IPS-NIHi7 (cell line): ENCODE measurements at regions not wholly inside any gene's neighbourhood (a gene's known extent, or its start where the extent isn't known, plus 50 kb on each side); places are given as distances from the start of the nearest gene placed in this dataset.

Source experiments
- DNase-seq: peaks from one replicate; pipeline ENCODE4 v3.0.0; 2012; ENCODE audit warnings: mixed read lengths; ENCODE audit errors: extremely low spot score

DNA sequence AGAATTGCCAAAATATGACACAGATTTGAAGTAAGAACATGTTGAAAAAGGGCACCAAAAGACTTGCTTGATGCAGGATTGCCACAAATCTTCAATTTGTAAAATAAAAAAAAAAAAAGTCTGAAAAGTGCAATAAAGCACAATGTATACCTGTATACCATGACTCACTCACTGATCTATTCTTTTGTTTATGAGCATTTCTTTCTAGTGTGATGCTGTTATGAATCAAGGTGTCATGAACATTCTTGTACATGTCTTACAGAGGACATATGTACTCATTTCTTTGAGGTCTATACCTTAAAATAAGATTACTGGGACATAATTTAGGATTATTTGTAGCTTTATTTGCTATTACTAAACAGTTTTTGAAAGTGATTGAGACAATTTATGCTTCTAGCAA is 464.9 kb upstream of the RBMS3 start:
- no peak for DNase-seq

DNA sequence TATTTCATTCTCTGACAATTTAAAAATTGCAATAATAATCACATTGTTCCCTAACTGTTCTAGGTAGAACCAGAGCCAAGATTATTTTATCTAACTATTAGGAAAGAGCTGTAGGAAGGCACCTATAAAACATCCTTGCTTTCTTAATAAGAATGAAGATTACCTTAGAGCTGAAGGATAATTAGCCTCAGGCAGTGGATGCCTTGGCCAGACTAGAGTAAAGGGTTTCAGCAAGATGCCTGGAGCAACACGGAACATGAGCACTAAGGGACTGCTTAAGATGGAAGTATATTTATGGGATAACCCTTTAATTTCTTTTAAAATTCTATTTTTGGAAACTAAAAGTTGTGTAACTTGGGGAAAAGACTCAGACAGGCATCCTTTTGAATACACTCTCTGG is 456.6 kb upstream of the RBMS3 start:
- no peak for DNase-seq

DNA sequence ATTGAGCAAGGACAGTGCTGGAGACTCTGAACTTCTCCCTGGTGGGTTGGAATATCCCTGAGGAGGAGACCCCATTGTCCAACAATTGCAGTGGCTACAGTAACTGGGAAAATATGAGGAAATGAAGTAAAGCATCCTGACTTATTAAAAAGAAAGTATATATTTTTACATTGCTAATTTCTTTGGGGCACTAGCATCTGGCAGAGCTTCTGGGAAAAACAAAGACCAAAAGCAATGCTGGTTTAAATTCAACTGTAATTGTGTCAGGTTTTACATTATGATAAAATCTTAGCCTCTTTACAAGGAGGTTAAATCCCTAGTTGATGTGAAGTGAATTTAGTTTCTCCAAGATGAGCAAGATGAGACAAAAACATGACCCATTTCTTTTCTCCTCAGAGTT is 454.0 kb upstream of the RBMS3 start:
- no peak for DNase-seq

DNA sequence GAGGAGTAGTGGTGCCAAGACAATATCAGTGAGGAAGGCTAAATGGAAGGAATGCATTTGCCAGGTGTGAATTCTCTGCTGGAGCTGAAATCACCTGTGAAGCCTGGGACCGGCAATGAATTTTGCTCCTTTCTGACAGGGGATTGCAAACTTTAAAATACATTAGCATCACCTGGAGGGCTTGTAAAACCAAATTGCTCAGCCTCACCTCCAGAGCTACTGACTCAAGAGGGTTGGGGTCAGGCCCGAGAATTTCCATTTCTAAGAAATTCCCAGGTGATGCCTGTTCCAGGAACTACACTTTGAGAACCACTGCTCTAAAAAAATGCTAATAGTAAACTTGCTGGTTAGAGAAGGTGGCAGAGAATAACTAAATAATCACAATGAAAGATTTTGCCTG is 445.6 kb upstream of the RBMS3 start:
- DNase-seq = no peak

DNA sequence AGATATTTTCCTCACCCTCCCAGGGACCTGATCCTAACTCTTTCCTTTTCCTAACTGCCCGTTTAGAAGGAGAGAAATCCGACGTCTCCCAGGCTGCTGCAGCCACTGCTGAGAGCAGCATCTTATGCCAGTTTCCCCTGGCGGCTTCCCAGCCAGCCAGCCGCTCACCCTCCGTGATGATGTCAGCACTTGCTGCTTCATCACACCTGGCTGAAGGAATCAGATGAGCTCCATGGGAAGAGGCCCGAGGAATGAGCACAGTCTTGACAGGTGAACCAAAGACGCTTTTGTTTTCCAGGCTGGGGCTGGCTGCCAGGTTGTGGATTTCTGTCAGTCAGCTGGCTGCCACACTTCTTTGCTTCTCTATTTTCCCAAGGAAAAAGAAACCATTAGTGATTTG is 445.1 kb upstream of the RBMS3 start:
- DNase-seq = peak; percentile 46

DNA sequence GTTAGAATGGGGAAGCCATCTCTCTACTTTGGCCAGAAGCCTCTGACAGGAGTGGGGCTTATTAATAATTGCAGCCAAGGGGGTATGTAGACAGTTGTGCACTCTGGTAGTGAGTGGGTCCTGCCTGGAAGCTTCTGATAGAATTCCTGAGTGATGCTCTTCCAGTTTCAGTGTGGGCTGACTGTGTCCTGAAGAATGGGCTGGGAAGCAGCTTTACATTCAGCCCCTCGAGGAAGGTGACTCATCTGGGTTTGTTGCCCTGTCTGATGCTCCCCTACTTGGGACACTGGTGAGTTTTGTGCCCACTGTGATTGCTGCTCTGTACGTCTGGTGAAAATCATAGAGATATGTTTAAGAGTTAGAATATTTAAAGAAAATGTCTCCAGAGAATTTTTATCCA is 444.7 kb upstream of the RBMS3 start:
- DNase-seq = no peak

DNA sequence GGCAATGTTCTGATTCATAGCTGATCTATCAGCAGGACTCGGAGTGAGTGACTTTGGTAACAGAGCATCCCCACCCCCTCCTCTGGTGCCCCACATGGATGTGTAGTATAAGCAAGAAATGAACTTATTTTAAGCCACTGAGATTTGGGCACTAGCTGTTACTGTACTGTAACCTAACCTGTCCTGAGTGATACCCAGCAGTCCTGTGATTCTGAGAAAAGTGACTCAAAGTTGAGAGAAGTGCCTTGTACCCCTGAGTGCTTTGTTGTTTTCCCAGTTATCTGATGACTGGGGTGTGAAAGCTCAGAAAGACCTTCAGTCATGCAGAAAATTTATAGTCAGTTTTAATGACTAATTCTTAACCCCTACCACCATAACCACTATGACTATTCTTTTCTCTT is 439.9 kb upstream of the RBMS3 start:
- no peak for DNase-seq

DNA sequence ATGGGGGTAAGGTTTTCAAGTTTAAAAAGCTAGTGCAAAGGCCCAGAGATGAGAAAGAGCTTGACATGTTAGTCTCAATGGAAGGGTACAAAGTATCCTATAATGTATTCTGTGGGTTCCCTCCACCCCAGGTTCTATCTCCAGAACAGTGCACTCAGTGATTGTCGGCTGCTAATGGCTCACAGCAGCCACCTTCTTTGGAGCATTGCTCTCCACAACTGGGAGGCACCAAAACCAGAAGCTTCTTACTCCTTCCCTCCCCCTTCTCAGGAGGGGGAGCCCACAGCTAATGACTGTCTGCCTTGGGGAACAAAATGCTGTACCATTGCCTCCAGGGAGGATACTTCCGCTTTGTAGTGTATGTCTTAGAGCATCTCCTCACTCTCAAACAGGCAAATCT is 439.4 kb upstream of the RBMS3 start:
- no peak for DNase-seq

DNA sequence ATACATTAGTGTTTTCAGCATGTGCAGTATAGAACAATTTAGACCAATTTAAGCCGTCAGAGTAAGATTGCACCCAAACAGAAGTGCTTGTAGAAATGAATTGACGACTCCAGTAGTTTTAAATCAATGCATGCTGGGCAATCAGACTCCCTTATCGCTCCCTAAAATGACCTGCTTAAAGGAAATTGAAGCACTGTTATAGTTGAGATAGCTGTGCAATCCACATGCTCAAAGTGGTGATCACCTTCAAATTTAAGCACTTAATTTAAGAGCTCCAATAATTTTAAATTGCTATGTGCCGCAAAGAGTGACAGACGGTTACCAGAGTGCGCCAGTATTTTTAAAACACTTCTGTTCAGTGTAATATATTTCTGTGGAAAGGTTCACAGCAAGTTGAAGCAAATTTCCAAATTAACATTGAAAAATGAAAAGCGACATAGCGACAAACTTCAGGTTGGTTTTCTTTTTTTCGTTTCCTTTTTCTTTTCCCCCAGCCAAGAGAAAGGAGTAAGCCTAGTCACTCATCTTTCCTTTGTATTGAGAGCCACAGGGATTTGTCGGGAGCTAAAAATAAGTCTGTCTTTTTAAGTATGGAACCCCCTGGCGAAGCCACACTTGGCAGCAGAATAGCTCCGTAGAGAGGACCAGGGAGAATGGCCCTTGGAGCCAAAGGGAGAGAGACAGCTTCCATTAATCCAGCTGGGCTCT is 436.4 kb upstream of the RBMS3 start:
- DNase-seq = no peak

DNA sequence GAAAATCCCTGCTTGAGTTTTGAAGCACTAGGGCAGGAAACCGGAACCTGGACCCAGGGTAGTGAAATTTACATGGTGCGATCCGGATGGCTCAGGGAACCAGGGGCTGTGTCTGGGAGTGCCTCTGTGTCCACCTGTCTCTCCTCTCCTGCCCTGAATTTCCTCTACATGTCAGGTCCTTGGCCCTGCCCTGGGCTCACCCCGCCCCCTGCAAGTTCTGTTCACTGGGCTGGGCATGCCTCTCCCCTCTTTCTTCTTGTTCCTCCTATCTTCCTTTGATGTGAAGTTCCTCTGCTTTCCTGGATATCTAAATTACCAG is 435.9 kb upstream of the RBMS3 start:
- no peak for DNase-seq

DNA sequence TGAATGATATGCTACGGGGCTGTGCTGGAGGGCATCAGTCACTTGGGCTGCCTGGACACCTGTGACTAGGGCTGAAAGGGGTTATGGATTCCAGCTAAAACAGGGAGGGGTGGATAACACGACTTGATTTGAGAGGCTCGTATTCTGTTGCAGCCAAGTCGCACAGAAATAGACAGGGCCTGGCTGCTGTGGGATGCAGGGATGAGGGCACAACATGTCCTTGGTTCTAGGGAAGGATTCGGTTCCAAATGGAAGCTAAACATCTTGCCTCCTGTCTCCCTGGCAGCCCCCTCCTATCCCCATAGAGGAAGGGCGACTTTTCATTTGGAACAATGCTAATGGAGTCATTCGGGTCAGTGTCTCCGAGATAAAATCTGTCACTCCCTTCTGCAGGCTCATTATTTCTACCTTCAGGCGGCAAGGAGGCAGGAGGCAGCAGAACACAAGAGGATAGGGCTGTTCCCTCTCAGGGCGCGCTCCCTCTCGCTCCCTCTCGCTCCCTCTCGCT is 433.8 kb upstream of the RBMS3 start:
- DNase-seq = no peak

DNA sequence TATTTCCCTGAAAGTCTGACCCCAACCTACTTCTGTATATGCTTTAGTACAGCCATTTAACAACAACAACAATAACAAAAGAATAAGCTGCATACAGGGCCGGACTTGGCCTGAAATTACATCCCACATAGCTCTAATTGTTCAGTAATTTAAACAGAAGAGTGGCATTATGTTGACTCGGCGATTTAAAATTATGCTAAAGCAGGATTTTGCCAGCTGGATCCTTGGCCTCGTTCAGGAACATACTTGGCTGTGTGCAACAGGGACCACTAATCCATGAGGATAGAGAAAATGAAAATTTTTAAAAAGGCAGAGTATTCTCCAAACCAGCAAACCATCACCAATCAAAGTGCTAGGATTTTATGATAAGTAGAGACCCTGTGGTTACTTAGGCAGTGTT is 433.1 kb upstream of the RBMS3 start:
- DNase-seq = no peak

DNA sequence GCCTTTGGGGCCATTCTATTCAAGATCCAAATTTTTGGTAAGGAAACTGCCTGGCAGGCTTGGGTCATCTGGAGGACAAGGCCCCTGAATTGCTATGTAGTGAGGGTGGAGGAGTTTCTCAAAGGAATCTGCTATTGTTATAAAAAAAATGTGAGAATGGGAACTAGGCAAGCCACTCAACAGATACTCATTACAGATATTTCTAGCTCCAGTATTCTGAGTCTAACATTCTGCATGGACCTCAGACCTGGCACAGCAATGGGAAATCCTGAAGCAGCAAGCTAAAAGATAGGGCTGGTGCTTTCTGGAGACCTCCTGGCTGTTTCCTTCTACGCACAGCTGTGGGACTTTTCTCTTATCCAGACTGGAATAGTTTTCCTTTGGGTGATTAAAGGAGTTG is 430.7 kb upstream of the RBMS3 start:
- DNase-seq = no peak

DNA sequence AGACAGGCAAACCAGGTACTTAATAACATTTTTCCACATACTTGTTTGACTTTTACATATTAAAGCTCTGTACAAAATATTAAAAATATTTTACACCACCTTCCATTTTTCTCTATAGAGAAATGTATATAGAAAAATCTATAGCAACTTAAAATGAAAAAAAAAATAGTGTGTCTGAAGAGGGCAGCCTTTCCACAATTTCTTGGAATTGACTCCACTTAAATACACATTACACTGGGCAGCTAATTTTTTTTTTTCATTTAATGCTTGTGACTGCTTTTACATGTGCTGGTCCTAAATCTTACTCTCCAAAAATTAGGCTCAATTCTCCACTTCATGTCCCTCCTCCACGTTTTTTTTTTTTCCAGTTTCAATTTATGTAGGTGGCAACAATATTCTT is 427.0 kb upstream of the RBMS3 start:
- no peak for DNase-seq

DNA sequence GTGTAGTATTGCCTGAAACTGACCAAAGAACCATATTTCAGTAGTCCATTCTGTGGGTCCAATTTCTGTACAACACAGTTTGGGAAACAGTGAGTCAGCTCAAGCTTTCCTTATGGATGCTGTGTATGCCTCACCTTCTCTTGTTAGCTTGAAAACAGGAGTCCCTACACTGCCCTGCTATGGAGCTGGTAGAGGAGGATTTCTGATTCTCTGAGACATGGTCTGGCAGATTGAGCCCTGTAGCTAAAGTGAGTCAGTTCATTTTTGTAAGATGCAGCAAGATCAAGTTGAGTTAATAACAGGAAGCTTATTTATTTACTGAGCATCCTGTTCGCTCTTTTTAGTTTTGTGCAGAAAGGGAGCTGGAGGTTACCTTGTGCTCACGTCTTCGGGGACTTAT is 424.1 kb upstream of the RBMS3 start:
- DNase-seq = no peak

DNA sequence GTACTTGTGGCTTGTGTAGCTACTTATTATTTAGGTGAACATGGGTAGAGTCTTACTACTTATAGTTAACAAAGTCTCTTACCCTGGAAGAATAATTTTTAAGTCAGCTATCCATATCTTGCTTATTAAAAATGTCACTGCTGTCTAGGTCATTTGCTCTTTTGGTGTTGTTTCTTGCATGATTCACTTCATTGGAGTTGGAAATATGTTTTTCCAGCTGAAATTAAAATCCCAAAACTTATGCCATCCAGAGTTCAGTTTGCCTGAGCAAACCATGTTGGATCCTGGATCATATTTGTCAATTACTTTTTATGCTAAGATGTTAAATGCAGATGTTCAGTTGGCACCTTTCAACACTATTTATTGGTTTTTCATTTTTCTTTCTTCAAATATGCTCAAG is 421.0 kb upstream of the RBMS3 start:
- DNase-seq = no peak

DNA sequence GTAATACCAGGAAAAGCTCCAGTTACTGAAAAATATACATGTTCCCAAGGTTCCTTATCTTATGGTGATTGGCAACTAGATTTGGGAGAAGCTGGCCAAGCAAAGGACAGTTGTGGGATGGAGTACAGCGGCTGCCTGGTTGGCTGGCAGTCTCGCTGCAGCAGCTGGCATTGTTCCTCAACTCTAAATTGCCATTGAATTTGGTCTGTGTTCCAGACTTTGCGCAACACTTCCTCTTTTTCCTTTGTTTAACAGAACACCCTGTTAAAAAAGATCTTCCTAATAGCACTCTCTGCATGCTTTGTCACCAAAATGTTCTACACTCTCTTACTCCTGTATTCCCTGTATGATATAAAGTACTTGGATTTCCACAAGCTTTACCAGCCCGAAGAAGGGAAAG is 420.6 kb upstream of the RBMS3 start:
- DNase-seq = no peak

DNA sequence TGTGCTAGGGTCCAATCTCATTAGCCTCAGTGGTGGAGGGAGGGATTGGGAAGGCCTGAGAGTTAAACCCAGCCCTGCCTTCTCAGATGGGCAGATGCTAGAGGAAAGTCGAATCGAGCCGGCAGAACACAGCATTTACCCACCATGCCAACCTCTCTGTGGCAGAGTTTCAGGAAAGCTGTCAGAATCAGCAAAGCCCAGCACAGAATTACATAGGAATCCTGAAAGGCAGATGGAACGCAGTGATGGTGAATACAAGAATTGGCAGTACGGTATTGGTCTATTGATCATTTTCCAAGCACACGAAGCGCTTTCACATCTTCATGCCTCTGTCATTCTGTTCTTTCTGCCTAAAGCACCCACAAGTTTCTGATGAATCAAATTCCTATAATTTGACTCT is 417.7 kb upstream of the RBMS3 start:
- DNase-seq = no peak

DNA sequence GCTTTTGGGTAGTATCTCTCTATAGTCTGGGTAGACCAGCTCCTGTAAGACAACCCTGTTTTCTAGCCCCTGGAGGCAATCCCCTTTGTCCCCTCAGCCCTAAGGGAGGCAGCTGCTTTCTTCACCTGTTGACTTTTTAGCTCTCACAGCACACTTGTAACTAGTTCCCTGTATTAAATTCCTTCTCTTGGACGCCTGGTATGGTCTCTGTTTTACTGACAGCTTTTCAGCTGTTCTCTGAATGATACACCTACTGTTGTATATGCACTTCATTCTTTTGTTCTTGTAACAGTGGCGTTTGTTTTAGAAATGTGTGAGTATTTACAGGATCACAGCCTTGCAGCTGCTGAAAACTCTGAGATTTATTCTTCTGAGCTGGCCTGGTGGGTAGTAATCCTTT is 413.0 kb upstream of the RBMS3 start:
- no peak for DNase-seq

DNA sequence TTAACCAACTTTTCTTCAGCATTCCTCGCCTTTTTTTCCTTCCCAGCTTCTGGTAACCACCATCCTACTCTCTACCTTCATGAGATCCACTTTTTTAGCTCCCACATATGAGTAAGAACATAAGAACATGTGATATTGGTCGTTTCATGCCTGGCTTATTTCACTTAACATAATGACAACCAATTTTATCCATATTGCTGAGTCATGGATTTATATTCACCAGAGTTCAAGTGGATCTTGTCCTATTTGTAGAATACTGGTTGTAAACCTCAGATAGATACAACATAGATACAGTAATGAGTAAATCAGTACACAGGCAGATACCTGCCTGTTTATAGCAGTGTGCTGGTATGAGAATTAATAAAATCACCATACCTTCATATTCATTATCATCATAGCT is 412.0 kb upstream of the RBMS3 start:
- no peak for DNase-seq

DNA sequence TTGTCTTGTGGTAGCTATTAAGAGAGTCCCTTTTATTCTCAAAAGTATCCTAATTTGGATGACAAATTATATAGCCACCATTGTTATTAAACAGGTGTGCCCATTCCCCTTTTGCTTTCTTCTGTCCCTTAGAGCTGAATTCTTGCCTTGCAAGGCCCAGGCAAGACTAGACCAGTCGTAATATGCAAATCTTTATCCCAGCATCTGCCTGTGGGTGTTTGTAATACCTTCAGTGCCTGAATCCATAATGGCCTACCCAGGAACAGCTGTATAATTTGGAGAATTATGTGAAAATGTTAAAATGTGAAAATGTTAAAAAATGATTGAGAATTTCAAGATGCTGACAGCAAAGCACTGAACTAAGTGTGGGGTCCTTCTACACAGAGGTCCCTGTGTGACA is 403.0 kb upstream of the RBMS3 start:
- DNase-seq = no peak

DNA sequence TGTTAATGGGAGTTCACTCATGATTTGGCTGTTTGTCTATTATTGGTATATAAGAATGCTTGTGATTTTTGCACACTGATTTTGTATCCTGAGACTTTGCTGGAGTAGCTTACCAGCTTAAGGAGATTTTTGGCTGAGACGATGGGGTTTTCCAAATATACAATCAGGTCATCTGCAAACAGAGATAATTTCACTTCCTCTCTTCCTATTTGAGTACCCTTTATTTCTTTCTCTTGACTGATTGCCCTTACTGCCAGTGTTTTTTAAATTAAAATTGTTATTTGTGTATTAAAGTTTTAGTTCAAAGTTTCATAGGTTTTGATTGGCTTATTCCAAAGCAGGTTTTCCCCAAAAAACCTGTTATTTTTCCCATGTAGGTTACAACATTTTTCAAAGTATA is 390.5 kb upstream of the RBMS3 start:
- DNase-seq = no peak

DNA sequence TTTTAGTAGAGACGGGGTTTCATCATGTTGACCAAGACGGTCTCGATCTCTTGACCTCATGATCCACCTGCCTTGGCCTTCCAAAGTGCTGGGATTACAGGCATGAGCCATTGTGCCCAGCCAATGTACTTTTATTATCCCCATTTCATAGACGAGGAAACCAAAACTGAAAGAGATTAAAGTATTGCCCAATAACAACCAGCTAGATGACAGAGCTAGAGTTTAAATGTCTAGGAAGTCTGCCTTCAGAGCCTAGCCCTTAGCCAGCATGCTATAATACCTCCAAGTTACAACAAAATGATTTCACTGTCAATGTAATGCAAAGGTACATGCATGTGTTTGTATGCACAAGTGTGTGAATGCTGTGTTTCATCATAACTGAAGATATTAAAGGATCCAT is 389.4 kb upstream of the RBMS3 start:
- DNase-seq = no peak

DNA sequence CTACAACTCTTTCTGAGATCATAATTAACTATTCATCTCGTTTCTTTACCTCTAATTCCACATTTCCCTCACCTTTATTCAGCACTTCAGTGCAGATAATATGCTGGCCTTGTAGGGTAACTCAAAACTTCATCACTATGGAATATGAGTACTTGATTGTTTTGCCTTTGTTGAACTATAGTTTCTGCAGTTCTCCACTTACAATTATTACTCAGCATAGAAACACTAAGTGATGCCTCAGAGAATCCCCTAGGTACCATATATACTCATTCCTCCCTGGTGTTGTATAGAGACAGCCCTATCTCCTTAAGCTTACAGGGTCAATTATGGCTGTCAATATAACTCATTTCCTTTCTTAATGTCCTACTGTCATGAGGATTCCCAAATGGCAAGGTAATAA is 380.6 kb upstream of the RBMS3 start:
- no peak for DNase-seq

DNA sequence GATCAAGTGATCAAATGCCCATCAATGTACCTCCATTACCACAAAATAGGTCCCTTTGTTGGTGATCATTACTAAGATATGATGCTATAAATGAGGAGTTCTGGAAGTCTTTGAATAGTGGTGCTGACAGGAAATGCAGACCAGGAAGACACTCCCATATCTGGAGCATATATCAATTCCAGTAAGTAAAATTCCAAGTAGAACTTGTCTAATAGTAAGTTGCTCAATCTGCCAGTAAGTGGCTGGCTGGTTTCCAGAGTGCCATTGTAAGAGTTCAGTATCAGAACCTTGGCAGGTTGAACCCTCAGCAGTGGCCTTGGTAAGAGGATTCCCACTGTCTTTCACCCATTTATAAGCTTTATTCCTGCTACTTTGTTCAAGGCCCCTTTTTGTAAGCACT is 379.9 kb upstream of the RBMS3 start:
- no peak for DNase-seq
